HL-60 (cell line): ENCODE measurements at regions not wholly inside any gene's neighbourhood (a gene's known extent, or its start where the extent isn't known, plus 50 kb on each side); places are given as distances from the start of the nearest gene placed in this dataset.
"Not testable (repeated sequence)": the region's sequence is repeated elsewhere in the genome, so short reads cannot be mapped to it uniquely, and the experiment has no call there.

Experiments
- DNase-seq, 2 experiments: peaks; one replicate each; pipeline ENCODE4 v3.0.0-alpha.2; 2010 to 2020; ENCODE audit warnings: low read depth in 1 of 2, low spot score in 1 of 2
- H3K27ac ChIP-seq: fragments of 250-450 bp; sonication (Bioruptor Pico); replicated peaks from 2 replicates; pipeline ENCODE4 v1.5.1; 2020; ENCODE audit warnings: mild to moderate bottlenecking, moderate library complexity
- H3K27me3 ChIP-seq: fragments of 250-450 bp; sonication (Bioruptor Pico); 2 replicates; pipeline ENCODE4 v1.5.1; 2021; ENCODE audit warnings: mild to moderate bottlenecking, moderate library complexity; ENCODE audit not compliant: insufficient read depth, poor library complexity, severe bottlenecking
- H3K4me3 ChIP-seq: replicated peaks from 2 replicates; pipeline ENCODE4 v1.5.1; 2011; ENCODE audit warnings: mild to moderate bottlenecking, control low read depth, low read length; ENCODE audit not compliant: insufficient read depth
- CTCF ChIP-seq: IDR thresholded peaks from one replicate; pipeline ENCODE4 v1.5.1; 2011; ENCODE audit warnings: low read length, control low read depth, inconsistent platforms; ENCODE audit not compliant: insufficient read depth
- GABPA ChIP-seq: IDR thresholded peaks from 2 replicates; pipeline ENCODE4 v1.6.1; 2012; ENCODE audit warnings: low read depth
- POLR2AphosphoS5 ChIP-seq: IDR thresholded peaks from 2 replicates; pipeline ENCODE4 v1.6.1; 2012; ENCODE audit warnings: low read depth
- REST ChIP-seq: IDR thresholded peaks from 2 replicates; pipeline ENCODE4 v1.6.1; 2012; ENCODE audit warnings: low read depth; ENCODE audit not compliant: insufficient replicate concordance
- SPI1 ChIP-seq: IDR thresholded peaks from 2 replicates; pipeline ENCODE4 v1.6.1; 2012; ENCODE audit warnings: low read depth, mild to moderate bottlenecking, borderline replicate concordance

GRCh38 chr17:45554479-45554878, 64.0 kb upstream of the PLEKHM1 start:
- not testable (repeated sequence) for H3K4me3 ChIP-seq, H3K27me3 ChIP-seq, DNase-seq, H3K27ac ChIP-seq

- not testable (repeated sequence) for H3K27me3 ChIP-seq, DNase-seq, H3K4me3 ChIP-seq, H3K27ac ChIP-seq
These were observed 68.3 kb upstream of the PLEKHM1 start for GRCh38 chr17:45558821-45559220.

- not testable (repeated sequence) for H3K4me3 ChIP-seq, H3K27me3 ChIP-seq, H3K27ac ChIP-seq, DNase-seq
These were observed 72.3 kb upstream of the PLEKHM1 start for GRCh38 chr17:45562868-45563267.

- not testable (repeated sequence) for H3K27ac ChIP-seq, DNase-seq, H3K27me3 ChIP-seq, H3K4me3 ChIP-seq
These were observed 72.8 kb upstream of the PLEKHM1 start for GRCh38 chr17:45563283-45563682.

- H3K27me3 ChIP-seq, DNase-seq, H3K4me3 ChIP-seq, H3K27ac ChIP-seq: not testable (repeated sequence)
These were observed 77.8 kb upstream of the PLEKHM1 start for GRCh38 chr17:45568275-45568674.

GRCh38 chr17:45573326-45573725, 82.8 kb upstream of the PLEKHM1 start:
- DNase-seq, H3K27me3 ChIP-seq, H3K4me3 ChIP-seq, H3K27ac ChIP-seq: not testable (repeated sequence)

- no peak overlapping the region for H3K27ac ChIP-seq
- H3K4me3 ChIP-seq: no peak overlapping the region
- TF ChIP-seq SPI1 (no peak), CTCF (no peak), GABPA (no peak)
- DNase-seq: no peak
- no peaks in the 10 kb centered on the region for H3K27me3 ChIP-seq
These were observed 83.6 kb upstream of the PLEKHM1 start for GRCh38 chr17:45573924-45574770.

GRCh38 chr17:45575126-45575885, 84.8 kb upstream of the PLEKHM1 start:
- no peaks in the 10 kb centered on the region for H3K27me3 ChIP-seq
- no peak overlapping the region; the same call in 1 of the 2 replicates for H3K27ac ChIP-seq
- TF ChIP-seq REST (no peak), SPI1 (no peak), POLR2AphosphoS5 (no peak), GABPA (no peak), CTCF (no peak)
- DNase-seq: no peak
- H3K4me3 ChIP-seq: no peak overlapping the region
